Thyroid gland (tissue), 4 donors: ENCODE measurements at regions not wholly inside any gene's neighbourhood (a gene's known extent, or its start where the extent isn't known, plus 50 kb on each side); places are given as distances from the start of the nearest gene placed in this dataset.

ENCODE experiments used
- POLR2A ChIP-seq, 2 donors: fragments of 450-650 bp; IDR thresholded peaks; one replicate each; pipeline ENCODE4 v1.6.1; 2017; ENCODE audit warnings: antibody characterized with exemption in 2 of 2, mild to moderate bottlenecking in 2 of 2, moderate library complexity in 1 of 2
- TF ChIP-seq, protein P1 (sequence below), 6 experiments: fragments of 200-600 bp in 3 of 6; fragments of 450-650 bp in 3 of 6; sonication (generic) in 3 of 6; IDR thresholded peaks; one replicate each; pipeline ENCODE4 v1.5.1; 2016 to 2019; ENCODE audit warnings: antibody characterized with exemption in 6 of 6, mild to moderate bottlenecking in 2 of 6, inconsistent platforms in 1 of 6, moderate library complexity in 1 of 6

DNA sequence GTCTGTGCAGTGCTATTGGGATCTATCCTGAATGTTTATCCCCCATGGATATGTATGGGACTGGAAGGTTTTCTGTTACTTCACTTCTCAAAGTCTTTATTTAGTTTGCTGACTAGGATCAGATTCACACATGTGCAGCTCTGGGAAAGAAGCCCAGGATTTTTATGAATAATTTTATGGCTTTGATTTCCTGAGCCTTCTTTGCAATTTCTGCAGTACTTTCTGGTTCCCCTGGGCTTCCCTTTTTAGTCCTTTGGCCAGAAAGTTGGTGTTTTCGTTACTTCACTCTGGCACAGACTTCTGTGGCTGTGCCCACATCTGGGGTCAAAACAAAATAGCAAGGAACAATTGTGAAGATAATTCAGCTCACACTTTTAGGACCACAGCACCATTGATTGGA lies 721.0 kb downstream of the OTOL1 start:
- no peak for TF ChIP-seq POLR2A (IDR thresholded peaks at IDR 0.05)
- TF ChIP-seq, protein P1, sequence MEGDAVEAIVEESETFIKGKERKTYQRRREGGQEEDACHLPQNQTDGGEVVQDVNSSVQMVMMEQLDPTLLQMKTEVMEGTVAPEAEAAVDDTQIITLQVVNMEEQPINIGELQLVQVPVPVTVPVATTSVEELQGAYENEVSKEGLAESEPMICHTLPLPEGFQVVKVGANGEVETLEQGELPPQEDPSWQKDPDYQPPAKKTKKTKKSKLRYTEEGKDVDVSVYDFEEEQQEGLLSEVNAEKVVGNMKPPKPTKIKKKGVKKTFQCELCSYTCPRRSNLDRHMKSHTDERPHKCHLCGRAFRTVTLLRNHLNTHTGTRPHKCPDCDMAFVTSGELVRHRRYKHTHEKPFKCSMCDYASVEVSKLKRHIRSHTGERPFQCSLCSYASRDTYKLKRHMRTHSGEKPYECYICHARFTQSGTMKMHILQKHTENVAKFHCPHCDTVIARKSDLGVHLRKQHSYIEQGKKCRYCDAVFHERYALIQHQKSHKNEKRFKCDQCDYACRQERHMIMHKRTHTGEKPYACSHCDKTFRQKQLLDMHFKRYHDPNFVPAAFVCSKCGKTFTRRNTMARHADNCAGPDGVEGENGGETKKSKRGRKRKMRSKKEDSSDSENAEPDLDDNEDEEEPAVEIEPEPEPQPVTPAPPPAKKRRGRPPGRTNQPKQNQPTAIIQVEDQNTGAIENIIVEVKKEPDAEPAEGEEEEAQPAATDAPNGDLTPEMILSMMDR (IDR thresholded peaks at IDR 0.05) = no peak
